ENCODE measurements at regions not wholly inside any gene's neighbourhood (a gene's known extent, or its start where the extent isn't known, plus 50 kb on each side); places are given as distances from the start of the nearest gene placed in this dataset.
A peak's percentile ranks its signal among the peaks of the same experiment; 100 is the strongest.

GRCh38 chr11:128210148-128210940 is 377.0 kb downstream of the ETS1 start:
- TF ChIP-seq, protein P1, sequence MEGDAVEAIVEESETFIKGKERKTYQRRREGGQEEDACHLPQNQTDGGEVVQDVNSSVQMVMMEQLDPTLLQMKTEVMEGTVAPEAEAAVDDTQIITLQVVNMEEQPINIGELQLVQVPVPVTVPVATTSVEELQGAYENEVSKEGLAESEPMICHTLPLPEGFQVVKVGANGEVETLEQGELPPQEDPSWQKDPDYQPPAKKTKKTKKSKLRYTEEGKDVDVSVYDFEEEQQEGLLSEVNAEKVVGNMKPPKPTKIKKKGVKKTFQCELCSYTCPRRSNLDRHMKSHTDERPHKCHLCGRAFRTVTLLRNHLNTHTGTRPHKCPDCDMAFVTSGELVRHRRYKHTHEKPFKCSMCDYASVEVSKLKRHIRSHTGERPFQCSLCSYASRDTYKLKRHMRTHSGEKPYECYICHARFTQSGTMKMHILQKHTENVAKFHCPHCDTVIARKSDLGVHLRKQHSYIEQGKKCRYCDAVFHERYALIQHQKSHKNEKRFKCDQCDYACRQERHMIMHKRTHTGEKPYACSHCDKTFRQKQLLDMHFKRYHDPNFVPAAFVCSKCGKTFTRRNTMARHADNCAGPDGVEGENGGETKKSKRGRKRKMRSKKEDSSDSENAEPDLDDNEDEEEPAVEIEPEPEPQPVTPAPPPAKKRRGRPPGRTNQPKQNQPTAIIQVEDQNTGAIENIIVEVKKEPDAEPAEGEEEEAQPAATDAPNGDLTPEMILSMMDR (IDR thresholded peaks at IDR 0.05; ENCODE audit: low read length, missing control alignments), result no peak
- DNase-seq (ENCODE audit: low read depth), result peak; percentile 99
- H3K4me3 ChIP-seq (replicated peaks; ENCODE audit: low read depth, low read length), result no peak overlapping the region

DNA sequence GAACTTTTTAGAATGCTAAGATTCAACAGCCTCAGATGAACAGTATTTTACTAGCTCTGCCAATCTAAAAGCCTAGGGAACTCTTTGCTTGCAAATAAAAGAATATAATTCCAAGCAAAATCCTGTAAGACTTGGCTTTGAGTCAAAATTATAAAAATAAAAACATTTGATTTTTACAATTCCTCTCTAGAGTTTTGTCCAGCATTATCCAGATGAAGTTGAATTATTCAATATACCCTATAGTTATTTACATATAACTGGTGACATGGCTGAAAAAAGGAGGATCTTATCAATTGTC is 378.3 kb downstream of the ETS1 start:
- no peak for DNase-seq (ENCODE audit: low read depth)
- TF ChIP-seq, protein P1 (IDR thresholded peaks at IDR 0.05; ENCODE audit: low read length, missing control alignments), result no peak
- H3K4me3 ChIP-seq (replicated peaks; ENCODE audit: low read depth, low read length), result no peak overlapping the region

DNA sequence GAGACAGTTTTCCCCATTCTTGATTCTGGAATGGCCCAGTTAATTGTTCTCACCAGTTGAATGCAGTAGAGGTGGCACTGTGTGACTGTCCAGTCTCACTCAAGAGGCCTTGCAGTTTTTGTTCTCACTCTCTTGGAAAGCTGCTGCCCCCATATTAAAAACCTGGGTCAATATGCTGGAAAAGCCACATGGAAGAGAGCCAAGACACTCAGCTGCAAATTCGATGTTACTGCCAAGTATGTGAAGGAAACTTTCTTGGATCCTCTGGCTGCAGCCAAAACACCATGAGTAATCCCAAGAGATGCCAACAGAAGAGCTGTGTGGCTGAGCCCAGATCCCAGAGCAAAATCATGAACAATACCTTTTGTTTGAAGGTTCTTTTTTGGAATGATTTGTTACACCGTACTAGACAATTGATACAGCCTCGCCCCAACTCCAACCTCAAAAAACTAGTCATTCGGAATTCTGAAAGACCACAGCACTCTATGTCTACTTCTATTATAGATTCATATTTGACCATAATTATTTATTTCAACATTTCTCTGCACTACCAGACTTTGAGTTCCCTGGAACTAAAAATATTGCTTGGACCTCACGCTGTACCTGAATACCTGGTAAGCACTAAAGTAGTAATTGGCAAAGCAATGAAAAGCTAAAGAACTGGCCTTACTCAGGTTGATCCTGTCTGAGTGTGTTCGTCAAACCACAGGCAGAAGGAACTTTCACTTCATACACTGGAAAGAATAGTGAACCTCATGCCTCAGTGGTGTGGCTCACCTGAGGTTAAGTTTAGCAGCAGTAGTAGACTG is 378.8 kb downstream of the ETS1 start:
- no peak overlapping the region for H3K4me3 ChIP-seq (replicated peaks; ENCODE audit: low read depth, low read length)
- TF ChIP-seq, protein P1 (IDR thresholded peaks at IDR 0.05; ENCODE audit: low read length, missing control alignments), result no peak
- DNase-seq (ENCODE audit: low read depth), result peak; percentile 99

GRCh38 chr11:128207861-128208321 is 379.5 kb downstream of the ETS1 start:
- TF ChIP-seq, protein P1 (IDR thresholded peaks at IDR 0.05; ENCODE audit: low read length, missing control alignments), result no peak
- H3K4me3 ChIP-seq (replicated peaks; ENCODE audit: low read depth, low read length), result no peak overlapping the region
- DNase-seq (ENCODE audit: low read depth), result peak; percentile 100

DNA sequence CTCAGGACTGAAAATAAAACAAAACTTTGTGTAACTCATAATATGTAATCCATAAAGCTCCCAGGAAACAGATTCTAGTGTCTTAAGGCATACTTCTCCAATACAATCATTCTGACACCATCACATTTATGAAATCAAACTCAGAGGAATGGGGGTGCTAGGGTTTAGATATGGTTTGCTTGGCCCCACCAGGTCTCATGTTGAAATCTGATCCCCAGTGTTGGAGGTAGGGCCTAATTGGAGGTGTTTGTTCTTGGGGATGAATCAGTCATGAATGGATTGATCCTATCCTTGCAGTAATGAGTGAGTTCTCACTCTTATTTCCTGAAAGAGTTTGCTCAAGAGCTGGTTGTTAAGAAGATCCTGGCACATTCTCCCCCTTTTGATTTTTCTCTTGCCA is 380.9 kb downstream of the ETS1 start:
- H3K4me3 ChIP-seq (replicated peaks; ENCODE audit: low read depth, low read length), result no peak overlapping the region
- TF ChIP-seq, protein P1 (IDR thresholded peaks at IDR 0.05; ENCODE audit: low read length, missing control alignments), result no peak
- DNase-seq (ENCODE audit: low read depth), result no peak

GRCh38 chr11:128205796-128206195 is 381.6 kb downstream of the ETS1 start:
- DNase-seq (ENCODE audit: low read depth), result no peak
- no peak overlapping the region for H3K4me3 ChIP-seq (replicated peaks; ENCODE audit: low read depth, low read length)
- TF ChIP-seq, protein P1 (IDR thresholded peaks at IDR 0.05; ENCODE audit: low read length, missing control alignments), result no peak

Measured in fibroblast of pulmonary artery (primary cell).